HEK293 (cell line): ENCODE measurements at regions not wholly inside any gene's neighbourhood (a gene's known extent, or its start where the extent isn't known, plus 50 kb on each side); places are given as distances from the start of the nearest gene placed in this dataset.

Source experiments
- CTCF ChIA-PET: fragments of 350-600 bp; formaldehyde crosslinking; extraction: SDS; loops from one replicate; lab custom pipeline; 2021; ENCODE audit warnings: antibody characterized with exemption; lab: Yijun Ruan, JAX
- POLR2A ChIA-PET: fragments of 300-600 bp; formaldehyde crosslinking; extraction: SDS; loops from one replicate; lab custom pipeline; 2020; ENCODE audit warnings: antibody characterized with exemption, inconsistent platforms; lab: Yijun Ruan, JAX
- H3K27ac ChIP-seq: fragments of 200-500 bp; sonication (Bioruptor generic); 2 replicates; pipeline ENCODE4 v1.5.1; 2014; ENCODE audit warnings: low read depth, low read length, control low read depth, inconsistent platforms; ENCODE audit errors: extremely low read depth
- H3K36me3 ChIP-seq, 2 experiments: fragments of 200-500 bp in 1 of 2; sonication (Bioruptor generic) in 1 of 2; 1 replicate in 1 of 2; 2 replicates in 1 of 2; pipeline ENCODE4 v1.5.1; 2014 to 2017; ENCODE audit warnings: inconsistent platforms in 2 of 2, low read length in 2 of 2; ENCODE audit not compliant: control insufficient read depth in 2 of 2, insufficient read depth in 1 of 2
- H3K4me1 ChIP-seq: fragments of 200-500 bp; sonication (Bioruptor generic); 2 replicates; pipeline ENCODE4 v1.5.1; 2014; ENCODE audit warnings: mild to moderate bottlenecking, low read length, inconsistent platforms; ENCODE audit not compliant: control insufficient read depth, insufficient read depth
- H3K4me3 ChIP-seq: 2 replicates; pipeline ENCODE4 v1.5.1; 2011; ENCODE audit warnings: low read depth, mild to moderate bottlenecking, control low read depth, low read length, moderate library complexity
- H3K9me3 ChIP-seq: fragments of 200-500 bp; sonication (Bioruptor generic); 2 replicates; pipeline ENCODE4 v1.5.1; 2014; ENCODE audit warnings: low read depth, low read length, inconsistent platforms; ENCODE audit not compliant: control insufficient read depth, insufficient read depth
- GLIS1 ChIP-seq: fragments of 450-650 bp; formaldehyde crosslinking; IDR thresholded peaks from 2 replicates; pipeline ENCODE4 v1.5.1; 2016; ENCODE audit warnings: missing biosample characterization, missing genetic modification characterization
- SETDB1 ChIP-seq: IDR thresholded peaks from one replicate; pipeline ENCODE4 v1.6.1; 2017; ENCODE audit warnings: mild to moderate bottlenecking, low read length, moderate library complexity, mixed read lengths; ENCODE audit not compliant: insufficient read length
- SP7 ChIP-seq: fragments of 450-650 bp; formaldehyde crosslinking; IDR thresholded peaks from 2 replicates; pipeline ENCODE4 v1.5.1; 2016; ENCODE audit warnings: missing biosample characterization, missing genetic modification characterization
- YY1 ChIP-seq: fragments of 450-650 bp; formaldehyde crosslinking; IDR thresholded peaks from 2 replicates; pipeline ENCODE4 v1.5.1; 2018; ENCODE audit warnings: missing biosample characterization, missing genetic modification characterization
- ZBTB6 ChIP-seq: fragments of 450-650 bp; formaldehyde crosslinking; IDR thresholded peaks from 2 replicates; pipeline ENCODE4 v1.5.1; 2017; ENCODE audit warnings: missing biosample characterization, missing genetic modification characterization
- ZFHX2 ChIP-seq: fragments of 450-650 bp; formaldehyde crosslinking; conservative IDR thresholded peaks from 2 replicates; pipeline ENCODE4 v1.5.1; 2016; ENCODE audit warnings: missing biosample characterization, missing genetic modification characterization
- ZIC2 ChIP-seq: fragments of 450-650 bp; formaldehyde crosslinking; IDR thresholded peaks from 2 replicates; pipeline ENCODE4 v1.5.1; 2016; ENCODE audit warnings: missing biosample characterization, missing genetic modification characterization
- ZNF114 ChIP-seq: fragments of 450-650 bp; formaldehyde crosslinking; IDR thresholded peaks from 2 replicates; pipeline ENCODE4 v1.5.0; 2017; ENCODE audit warnings: missing biosample characterization, missing genetic modification characterization
- ZNF169 ChIP-seq: fragments of 450-650 bp; formaldehyde crosslinking; IDR thresholded peaks from 2 replicates; pipeline ENCODE4 v1.5.1; 2016; ENCODE audit warnings: missing biosample characterization, missing genetic modification characterization
- ZNF202 ChIP-seq: fragments of 450-650 bp; formaldehyde crosslinking; IDR thresholded peaks from 2 replicates; pipeline ENCODE4 v1.5.1; 2016; ENCODE audit warnings: missing biosample characterization, missing genetic modification characterization, borderline replicate concordance
- ZNF37A ChIP-seq: fragments of 450-650 bp; IDR thresholded peaks from 2 replicates; pipeline ENCODE4 v1.5.1; 2018; ENCODE audit warnings: missing biosample characterization, missing genetic modification characterization
- ZNF518A ChIP-seq: fragments of 450-650 bp; formaldehyde crosslinking; conservative IDR thresholded peaks from 2 replicates; pipeline ENCODE4 v1.5.1; 2016; ENCODE audit warnings: low read depth, missing biosample characterization, missing genetic modification characterization
- ZNF521 ChIP-seq: fragments of 450-650 bp; formaldehyde crosslinking; IDR thresholded peaks from 2 replicates; pipeline ENCODE4 v1.5.1; 2017; ENCODE audit warnings: missing biosample characterization, mild to moderate bottlenecking, missing genetic modification characterization
- ZNF549 ChIP-seq: fragments of 450-650 bp; IDR thresholded peaks from 2 replicates; pipeline ENCODE4 v1.5.1; 2018; ENCODE audit warnings: missing biosample characterization, missing genetic modification characterization, mild to moderate bottlenecking, inconsistent platforms, moderate library complexity
- ZNF621 ChIP-seq: fragments of 450-650 bp; formaldehyde crosslinking; IDR thresholded peaks from 2 replicates; pipeline ENCODE4 v1.5.1; 2017; ENCODE audit warnings: missing biosample characterization, missing genetic modification characterization
- ZNF660 ChIP-seq: fragments of 450-650 bp; IDR thresholded peaks from 2 replicates; pipeline ENCODE4 v1.5.1; 2018; ENCODE audit warnings: missing biosample characterization, mild to moderate bottlenecking, missing genetic modification characterization
- TF ChIP-seq, protein P1 (sequence below): fragments of 450-650 bp; formaldehyde crosslinking; IDR thresholded peaks from 2 replicates; pipeline ENCODE4 v1.5.1; 2017; ENCODE audit warnings: missing biosample characterization, missing genetic modification characterization
- TF ChIP-seq, protein P2 (sequence below): fragments of 450-650 bp; formaldehyde crosslinking; IDR thresholded peaks from 2 replicates; pipeline ENCODE4 v1.5.1; 2016; ENCODE audit warnings: missing biosample characterization, missing genetic modification characterization

GRCh38 chr17:27200476-27200875 lies 93.4 kb upstream of the WSB1 start (continued):
- TF ChIP-seq ZNF202 (tag by site-specific recombination) (no peak), SETDB1 (no peak)

DNA sequence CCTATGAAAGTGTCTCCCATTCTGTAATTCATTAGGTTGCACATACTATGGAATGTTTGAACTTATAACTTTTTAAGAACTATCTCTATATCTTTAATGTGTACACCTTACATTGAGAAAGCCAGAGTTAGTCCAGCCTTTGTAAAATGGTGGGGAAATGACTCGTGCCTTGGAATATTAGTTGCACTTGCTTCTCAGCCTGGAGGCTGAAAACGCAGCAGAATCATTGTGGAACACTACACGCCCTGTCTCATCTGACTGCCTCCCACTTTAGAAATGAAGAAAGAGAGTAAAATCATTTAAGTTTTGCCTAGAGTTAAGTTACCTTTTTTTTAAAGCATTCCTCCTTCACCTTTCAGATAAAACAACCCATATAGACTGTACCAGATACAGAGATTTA lies 90.7 kb upstream of the WSB1 start:
- no peak overlapping the region for H3K4me3 ChIP-seq
- TF ChIP-seq GLIS1 (tag by site-specific recombination) (no peak), ZNF521 (no peak), ZBTB6 (tag by site-specific recombination) (no peak), ZIC2 (tag by site-specific recombination) (no peak), ZNF621 (no peak), ZNF549 (tag by site-specific recombination) (no peak)
- TF ChIP-seq, protein P1, sequence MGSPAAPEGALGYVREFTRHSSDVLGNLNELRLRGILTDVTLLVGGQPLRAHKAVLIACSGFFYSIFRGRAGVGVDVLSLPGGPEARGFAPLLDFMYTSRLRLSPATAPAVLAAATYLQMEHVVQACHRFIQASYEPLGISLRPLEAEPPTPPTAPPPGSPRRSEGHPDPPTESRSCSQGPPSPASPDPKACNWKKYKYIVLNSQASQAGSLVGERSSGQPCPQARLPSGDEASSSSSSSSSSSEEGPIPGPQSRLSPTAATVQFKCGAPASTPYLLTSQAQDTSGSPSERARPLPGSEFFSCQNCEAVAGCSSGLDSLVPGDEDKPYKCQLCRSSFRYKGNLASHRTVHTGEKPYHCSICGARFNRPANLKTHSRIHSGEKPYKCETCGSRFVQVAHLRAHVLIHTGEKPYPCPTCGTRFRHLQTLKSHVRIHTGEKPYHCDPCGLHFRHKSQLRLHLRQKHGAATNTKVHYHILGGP (tag by site-specific recombination): no peak
- ChIA-PET POLR2A (no interaction called here), CTCF (interaction anchor here (0.6 to 1.6 kb wide), 8 partner anchors 8 to 448 kb away, joined by 3 to 5 read pairs (median 3); no protein-coding TSS in a partner anchor)
- H3K4me1 ChIP-seq: no peaks in the 10 kb centered on the region
- no peak overlapping the region for H3K27ac ChIP-seq
- no peaks in the 10 kb centered on the region for H3K9me3 ChIP-seq
- H3K36me3 ChIP-seq: no peaks in the 10 kb centered on the region

- H3K27ac ChIP-seq: no peak overlapping the region
- no peaks in the 10 kb centered on the region for H3K9me3 ChIP-seq
- POLR2A ChIA-PET: no interaction called here
- no peaks in the 10 kb centered on the region for H3K36me3 ChIP-seq
- no peak overlapping the region for H3K4me3 ChIP-seq
- CTCF ChIA-PET: interaction anchor here (0.6 to 2.6 kb wide), 14 partner anchors 8 to 677 kb away, joined by 3 to 22 read pairs (median 4); no protein-coding TSS in a partner anchor
- no peak for TF ChIP-seq YY1 (tag by site-specific recombination)
- TF ChIP-seq ZFHX2: no peak
- TF ChIP-seq ZNF114 (tag by site-specific recombination): no peak
- H3K4me1 ChIP-seq: no peaks in the 10 kb centered on the region
Measured at GRCh38 chr17:27206447-27206846, 87.5 kb upstream of the WSB1 start.

DNA sequence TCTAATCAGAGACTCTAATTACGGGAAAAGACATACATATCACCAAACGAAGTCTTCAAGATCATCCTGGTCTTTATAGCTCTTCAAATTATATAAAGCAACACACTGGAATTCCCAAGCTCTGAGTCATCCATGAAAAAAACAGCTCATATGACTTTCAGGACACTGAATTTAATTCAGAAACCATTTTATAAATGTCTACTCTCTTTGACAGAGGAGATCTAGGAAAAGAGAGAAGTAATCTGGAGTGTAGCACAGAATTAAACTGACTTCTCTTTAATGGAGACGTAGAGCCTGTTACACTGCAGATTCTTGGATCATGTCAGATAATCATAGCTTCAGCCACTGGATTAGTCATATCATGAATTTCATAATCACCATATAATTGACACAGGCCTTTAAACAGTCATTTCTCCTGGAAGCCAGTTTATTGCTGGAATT lies 86.8 kb upstream of the WSB1 start:
- H3K9me3 ChIP-seq: no peaks in the 10 kb centered on the region
- no peaks in the 10 kb centered on the region for H3K4me1 ChIP-seq
- TF ChIP-seq, protein P2, sequence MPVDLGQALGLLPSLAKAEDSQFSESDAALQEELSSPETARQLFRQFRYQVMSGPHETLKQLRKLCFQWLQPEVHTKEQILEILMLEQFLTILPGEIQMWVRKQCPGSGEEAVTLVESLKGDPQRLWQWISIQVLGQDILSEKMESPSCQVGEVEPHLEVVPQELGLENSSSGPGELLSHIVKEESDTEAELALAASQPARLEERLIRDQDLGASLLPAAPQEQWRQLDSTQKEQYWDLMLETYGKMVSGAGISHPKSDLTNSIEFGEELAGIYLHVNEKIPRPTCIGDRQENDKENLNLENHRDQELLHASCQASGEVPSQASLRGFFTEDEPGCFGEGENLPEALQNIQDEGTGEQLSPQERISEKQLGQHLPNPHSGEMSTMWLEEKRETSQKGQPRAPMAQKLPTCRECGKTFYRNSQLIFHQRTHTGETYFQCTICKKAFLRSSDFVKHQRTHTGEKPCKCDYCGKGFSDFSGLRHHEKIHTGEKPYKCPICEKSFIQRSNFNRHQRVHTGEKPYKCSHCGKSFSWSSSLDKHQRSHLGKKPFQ (tag by site-specific recombination): no peak
- no peak for TF ChIP-seq ZNF37A (tag by site-specific recombination)
- TF ChIP-seq ZBTB6 (tag by site-specific recombination): no peak
- TF ChIP-seq ZNF518A (tag by site-specific recombination): no peak
- peak; percentile 47; the same call in 1 of the 2 replicates for TF ChIP-seq SP7
- TF ChIP-seq ZNF660 (tag by site-specific recombination): no peak
- no peak for TF ChIP-seq ZNF169
- H3K36me3 ChIP-seq: no peaks in the 10 kb centered on the region
- POLR2A ChIA-PET: no interaction called here
- no peak overlapping the region for H3K4me3 ChIP-seq
- CTCF ChIA-PET: interaction anchor here (0.6 to 2.6 kb wide), 14 partner anchors 8 to 574 kb away, joined by 3 to 22 read pairs (median 4); no protein-coding TSS in a partner anchor
- no peak overlapping the region for H3K27ac ChIP-seq
